Calu3 (cell line): ENCODE measurements at regions not wholly inside any gene's neighbourhood (a gene's known extent, or its start where the extent isn't known, plus 50 kb on each side); places are given as distances from the start of the nearest gene placed in this dataset.

Experiments used
- BruUV-seq: library from RNA; stranded (reverse); fragments of 400-500 nt; replicated peaks from 2 replicates; lab custom pipeline; 2021; lab: Mats Ljungman, UMichigan
- CTCF ChIA-PET: fragments of 300-600 bp; sonication (Branson Sonifier 250); formaldehyde crosslinking; loops from one replicate; lab custom pipeline; 2022; ENCODE audit warnings: antibody characterized with exemption; lab: Charles Lee
- DNase-seq: peaks from one replicate; pipeline ENCODE4 v3.0.0; 2022
- H3K27ac Mint-ChIP-seq: one replicate; pipeline ENCODE4 v1.8.0; 2022; ENCODE audit warnings: mixed read lengths; ENCODE audit not compliant: unreplicated experiment
- H3K27me3 Mint-ChIP-seq: one replicate; pipeline ENCODE4 v1.8.0; 2022; ENCODE audit warnings: mixed read lengths; ENCODE audit not compliant: unreplicated experiment
- H3K36me3 Mint-ChIP-seq: one replicate; pipeline ENCODE4 v1.8.0; 2022; ENCODE audit warnings: mild to moderate bottlenecking, moderate library complexity, mixed read lengths; ENCODE audit not compliant: insufficient read depth, unreplicated experiment
- H3K4me1 Mint-ChIP-seq: one replicate; pipeline ENCODE4 v1.8.0; 2022; ENCODE audit warnings: mild to moderate bottlenecking, low read depth, mixed read lengths; ENCODE audit not compliant: unreplicated experiment
- H3K4me3 Mint-ChIP-seq: one replicate; pipeline ENCODE4 v1.8.0; 2022; ENCODE audit warnings: mild to moderate bottlenecking, low read depth, moderate library complexity, mixed read lengths; ENCODE audit not compliant: unreplicated experiment
- H3K9me3 Mint-ChIP-seq: one replicate; pipeline ENCODE4 v1.8.0; 2022; ENCODE audit warnings: low read depth, mixed read lengths; ENCODE audit not compliant: unreplicated experiment
- intact Hi-C: fragments of 100-400 bp; cut with micrococcal nuclease; formaldehyde crosslinking; loops from one replicate; pipeline ENCODE4 v1.10.0; 2022; ENCODE audit not compliant: unreplicated experiment
- TF ChIP-seq, protein P1 (sequence below): fragments of 200-600 bp; IDR thresholded peaks from one replicate; pipeline ENCODE4 v1.8.0; 2022; ENCODE audit warnings: antibody characterized with exemption; ENCODE audit not compliant: unreplicated experiment

DNA sequence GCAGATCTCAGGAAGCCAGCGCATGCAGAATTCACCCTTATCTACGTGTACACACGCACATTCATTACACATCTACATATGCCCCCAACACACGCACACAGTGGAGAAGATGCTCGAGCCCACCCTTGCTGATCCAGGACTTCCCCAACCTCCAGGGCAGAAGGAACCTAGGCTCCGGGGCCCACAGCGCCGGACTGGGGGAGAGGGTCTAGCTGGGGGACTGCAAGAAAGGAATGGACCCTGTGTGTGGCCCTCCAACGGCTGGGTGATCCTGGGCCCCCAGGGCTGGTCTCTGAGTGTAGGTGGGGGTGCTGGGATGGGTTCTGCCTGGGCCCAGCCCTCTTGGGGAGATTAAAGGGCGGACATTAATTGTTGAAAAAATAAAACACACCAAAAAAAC is 128.1 kb upstream of the C14orf180 start:
- H3K27ac Mint-ChIP-seq, result no peak overlapping the region
- no peaks in the 10 kb centered on the region for H3K36me3 Mint-ChIP-seq
- CTCF ChIA-PET, result no interaction called here
- TF ChIP-seq, protein P1, sequence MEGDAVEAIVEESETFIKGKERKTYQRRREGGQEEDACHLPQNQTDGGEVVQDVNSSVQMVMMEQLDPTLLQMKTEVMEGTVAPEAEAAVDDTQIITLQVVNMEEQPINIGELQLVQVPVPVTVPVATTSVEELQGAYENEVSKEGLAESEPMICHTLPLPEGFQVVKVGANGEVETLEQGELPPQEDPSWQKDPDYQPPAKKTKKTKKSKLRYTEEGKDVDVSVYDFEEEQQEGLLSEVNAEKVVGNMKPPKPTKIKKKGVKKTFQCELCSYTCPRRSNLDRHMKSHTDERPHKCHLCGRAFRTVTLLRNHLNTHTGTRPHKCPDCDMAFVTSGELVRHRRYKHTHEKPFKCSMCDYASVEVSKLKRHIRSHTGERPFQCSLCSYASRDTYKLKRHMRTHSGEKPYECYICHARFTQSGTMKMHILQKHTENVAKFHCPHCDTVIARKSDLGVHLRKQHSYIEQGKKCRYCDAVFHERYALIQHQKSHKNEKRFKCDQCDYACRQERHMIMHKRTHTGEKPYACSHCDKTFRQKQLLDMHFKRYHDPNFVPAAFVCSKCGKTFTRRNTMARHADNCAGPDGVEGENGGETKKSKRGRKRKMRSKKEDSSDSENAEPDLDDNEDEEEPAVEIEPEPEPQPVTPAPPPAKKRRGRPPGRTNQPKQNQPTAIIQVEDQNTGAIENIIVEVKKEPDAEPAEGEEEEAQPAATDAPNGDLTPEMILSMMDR, result no peak
- DNase-seq, result no peak
- peaks cover 84% of the 10 kb centered on the region for H3K27me3 Mint-ChIP-seq
- intact Hi-C loops, result no loop called here
- H3K4me1 Mint-ChIP-seq, result no peaks in the 10 kb centered on the region
- BruUV-seq, result no TSS peak
- H3K4me3 Mint-ChIP-seq, result no peak overlapping the region
- peaks cover 8% of the 10 kb centered on the region for H3K9me3 Mint-ChIP-seq

DNA sequence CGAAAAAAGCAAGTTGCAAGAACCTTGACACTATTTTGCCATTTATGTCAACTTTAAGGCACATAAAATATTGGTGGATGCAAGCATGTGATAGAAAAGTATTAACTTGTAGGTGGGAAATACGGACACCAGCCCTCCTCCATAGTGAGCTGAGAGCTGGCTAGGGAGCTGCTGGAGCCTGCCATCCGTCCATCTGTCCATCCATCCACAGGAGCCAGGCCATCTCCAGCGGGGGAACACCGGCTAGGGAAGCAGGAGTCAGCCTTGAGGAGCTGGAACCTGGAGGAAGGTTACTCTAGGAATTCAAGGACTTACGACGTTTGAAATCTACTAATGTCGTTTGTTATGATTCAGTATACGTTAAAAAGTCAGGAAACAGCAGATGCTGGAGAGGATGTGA is 120.7 kb upstream of the C14orf180 start:
- Mint-ChIP-seq H3K36me3 (no peaks in the 10 kb centered on the region), H3K4me3 (no peak overlapping the region), H3K27ac (no peak overlapping the region), H3K9me3 (no peaks in the 10 kb centered on the region), H3K27me3 (peaks cover 97% of the 10 kb centered on the region), H3K4me1 (no peaks in the 10 kb centered on the region)
- intact Hi-C loops, result no loop called here
- DNase-seq, result no peak
- CTCF ChIA-PET, result no interaction called here
- TF ChIP-seq, protein P1, result no peak
- no TSS peak for BruUV-seq

DNA sequence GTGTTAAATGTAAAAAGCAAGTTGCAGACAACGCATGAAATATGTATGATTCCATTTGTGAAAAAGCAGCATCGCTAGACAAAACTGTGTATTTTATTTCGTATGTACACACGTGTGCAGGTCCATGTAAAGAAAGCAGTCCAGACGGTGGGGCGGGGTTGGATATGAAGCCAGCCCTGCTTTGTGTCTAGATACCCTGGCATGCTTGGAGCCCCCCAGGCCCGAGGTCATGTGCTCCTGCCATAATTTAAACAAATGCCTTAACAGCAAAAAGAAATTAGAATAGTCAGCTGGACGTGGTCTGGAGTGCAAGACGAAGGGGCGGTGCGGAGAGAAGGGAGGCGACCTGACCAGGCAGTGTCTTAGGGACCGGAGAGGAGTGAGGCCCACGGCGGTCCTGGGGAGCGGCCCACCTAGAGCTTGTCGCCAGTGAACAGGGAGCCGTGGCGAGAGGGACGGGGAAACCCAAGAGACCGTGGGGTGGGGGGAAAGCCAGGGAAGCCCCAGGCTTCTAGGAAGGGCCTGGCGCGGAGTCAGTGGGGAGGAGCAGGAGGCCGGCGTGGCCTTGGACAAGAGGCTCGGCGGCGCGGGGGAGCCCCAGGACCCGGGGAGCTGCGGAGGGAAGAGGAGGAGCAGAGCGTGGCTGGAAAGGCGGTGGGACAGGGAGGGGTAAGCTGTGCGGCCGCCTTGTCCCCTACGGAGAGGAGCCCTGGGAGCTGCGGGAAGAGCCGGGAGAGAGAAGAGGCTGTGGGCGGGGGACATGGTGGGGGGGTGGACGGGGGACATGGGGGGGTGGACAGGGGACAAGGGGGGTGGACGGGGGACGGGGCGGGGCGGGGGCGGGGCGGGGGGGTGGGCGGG is 118.5 kb upstream of the C14orf180 start:
- DNase-seq, result no peak
- peaks cover 97% of the 10 kb centered on the region for H3K27me3 Mint-ChIP-seq
- H3K4me1 Mint-ChIP-seq, result no peaks in the 10 kb centered on the region
- no peak overlapping the region for H3K4me3 Mint-ChIP-seq
- no peaks in the 10 kb centered on the region for H3K36me3 Mint-ChIP-seq
- H3K9me3 Mint-ChIP-seq, result no peaks in the 10 kb centered on the region
- TF ChIP-seq, protein P1, result no peak
- BruUV-seq, result no TSS peak
- intact Hi-C loops, result no loop called here
- no peak overlapping the region for H3K27ac Mint-ChIP-seq
- CTCF ChIA-PET, result no interaction called here

DNA sequence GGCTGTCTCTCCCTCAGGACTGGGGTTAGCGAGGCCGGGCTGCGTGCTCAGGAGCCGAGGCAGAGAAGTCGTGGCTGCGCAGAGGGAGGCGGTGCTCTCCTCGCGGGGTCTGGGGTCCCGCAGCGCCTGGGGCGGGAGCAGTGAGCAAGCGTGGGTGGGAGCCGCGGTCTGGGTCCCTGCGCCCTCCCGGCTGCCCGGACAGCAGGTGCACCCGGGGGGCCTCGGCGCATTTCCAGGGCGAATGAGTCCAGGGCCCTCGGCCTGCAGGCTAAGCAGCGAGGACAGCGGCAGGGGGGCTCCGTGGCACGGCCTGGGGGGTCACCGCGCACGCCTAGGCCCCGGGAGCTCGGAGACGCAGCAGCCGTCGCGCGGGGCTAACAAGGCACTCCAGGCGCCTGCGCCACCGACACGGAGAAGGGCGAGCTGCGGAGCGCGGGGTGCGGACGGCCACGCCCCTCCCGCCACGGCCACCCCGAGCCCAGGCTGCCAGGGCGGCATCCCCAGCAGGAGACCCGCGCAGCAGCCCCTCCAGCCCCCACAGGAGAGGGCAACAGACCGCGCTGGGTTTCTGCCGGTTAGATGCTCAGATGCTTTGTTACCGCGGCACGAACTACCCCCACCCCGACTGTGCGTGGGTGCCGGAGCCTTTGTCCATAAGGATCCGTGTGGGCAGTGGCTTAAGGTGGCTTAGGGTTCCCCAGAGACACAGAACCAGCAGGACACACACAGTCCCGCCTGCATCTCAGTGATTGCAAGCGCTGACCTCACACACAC is 117.7 kb upstream of the C14orf180 start:
- no peaks in the 10 kb centered on the region for H3K9me3 Mint-ChIP-seq
- TF ChIP-seq, protein P1, result no peak
- intact Hi-C loops, result no loop called here
- CTCF ChIA-PET, result no interaction called here
- BruUV-seq, result no TSS peak
- no peak for DNase-seq
- no peak overlapping the region for H3K27ac Mint-ChIP-seq
- H3K4me3 Mint-ChIP-seq, result no peak overlapping the region
- H3K36me3 Mint-ChIP-seq, result no peaks in the 10 kb centered on the region
- H3K4me1 Mint-ChIP-seq, result no peaks in the 10 kb centered on the region
- peaks cover 97% of the 10 kb centered on the region for H3K27me3 Mint-ChIP-seq
